ENCODE measurements at regions not wholly inside any gene's neighbourhood (a gene's known extent, or its start where the extent isn't known, plus 50 kb on each side); places are given as distances from the start of the nearest gene placed in this dataset.

DNA sequence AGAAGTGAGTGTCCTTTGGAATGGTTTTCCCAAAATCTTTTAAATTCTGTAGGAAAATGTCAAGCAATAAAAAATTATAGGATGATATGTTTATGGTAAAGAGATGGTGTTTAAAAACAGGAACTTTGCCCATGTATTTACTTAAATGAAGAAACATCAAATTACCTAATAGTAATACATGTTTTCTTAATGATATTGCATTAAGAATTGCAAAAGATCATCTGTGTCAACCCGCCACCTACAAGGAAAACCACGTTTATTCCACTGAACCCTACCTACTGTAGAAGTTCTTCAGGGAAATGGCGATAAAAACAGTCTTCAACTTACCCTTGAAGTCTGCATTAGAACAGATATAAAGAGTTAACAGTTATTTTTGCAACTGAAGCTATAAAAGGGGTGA, 67.2 kb upstream of the NDP start:
- no peak for DNase-seq

- no peak for DNase-seq
These were observed 66.4 kb upstream of the NDP start for GRCh38 chrX:44039556-44039955.

- no peak for DNase-seq
These were observed 63.1 kb upstream of the NDP start for GRCh38 chrX:44036336-44036735.

DNA sequence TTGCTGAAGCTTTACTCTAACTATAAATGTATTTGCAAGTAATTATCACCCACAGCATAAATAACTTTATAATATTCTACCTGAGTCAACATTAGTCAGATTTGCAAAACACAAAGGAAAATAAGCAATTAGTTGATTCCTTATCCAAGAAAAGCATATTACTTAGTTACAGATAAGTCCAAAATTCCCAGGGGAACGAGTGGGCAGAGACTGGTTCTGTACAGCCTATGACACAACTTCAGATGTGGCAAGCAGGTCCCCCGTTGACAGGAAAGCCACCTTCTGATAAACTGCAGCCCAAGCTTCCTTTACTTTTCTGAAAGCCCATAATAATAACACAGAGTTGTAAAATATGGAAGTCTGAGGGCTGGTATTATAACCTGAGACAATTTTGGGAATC, 62.4 kb upstream of the NDP start:
- DNase-seq: no peak

DNA sequence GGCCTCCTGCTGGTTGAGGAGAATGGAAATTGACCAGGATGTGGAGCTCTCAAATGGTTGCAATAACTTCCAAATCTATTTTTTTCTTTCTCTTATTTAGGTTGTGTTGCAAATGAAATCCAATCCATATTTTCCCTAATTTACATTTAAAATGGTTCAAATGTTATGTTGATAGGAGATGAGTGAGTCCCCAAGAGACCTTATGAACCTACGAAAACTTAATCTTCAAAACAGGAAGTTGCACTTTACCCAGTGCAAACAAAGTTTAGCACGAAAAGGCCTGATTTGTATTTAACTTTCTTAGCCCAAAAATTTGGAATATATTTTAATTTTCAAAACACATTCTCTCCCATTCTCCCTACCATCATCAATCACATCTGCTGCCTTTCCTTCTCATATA, 59.3 kb upstream of the NDP start:
- DNase-seq: no peak

- DNase-seq: no peak
These were observed 52.4 kb upstream of the NDP start for GRCh38 chrX:44025555-44025954.
